ENCODE measurements at regions not wholly inside any gene's neighbourhood (a gene's known extent, or its start where the extent isn't known, plus 50 kb on each side); places are given as distances from the start of the nearest gene placed in this dataset.

- H3K27ac Mint-ChIP-seq = no peak overlapping the region
Observed at GRCh38 chr4:138912704-138913340, 102.8 kb upstream of the NOCT start.

GRCh38 chr4:138911909-138912703, 103.5 kb upstream of the NOCT start:
- DNase-seq = no peak
- Mint-ChIP-seq H3K4me3 (no peak overlapping the region), H3K27me3 (ENCODE audit: low read depth, poor library complexity) (peaks cover 4% of the 10 kb centered on the region), H3K9me3 (no peaks in the 10 kb centered on the region), H3K36me3 (ENCODE audit: low read depth) (no peaks in the 10 kb centered on the region), H3K27ac (peak overlapping the region; percentile 53), H3K4me1 (peaks cover 53% of the 10 kb centered on the region)
- TF ChIP-seq, protein P1, sequence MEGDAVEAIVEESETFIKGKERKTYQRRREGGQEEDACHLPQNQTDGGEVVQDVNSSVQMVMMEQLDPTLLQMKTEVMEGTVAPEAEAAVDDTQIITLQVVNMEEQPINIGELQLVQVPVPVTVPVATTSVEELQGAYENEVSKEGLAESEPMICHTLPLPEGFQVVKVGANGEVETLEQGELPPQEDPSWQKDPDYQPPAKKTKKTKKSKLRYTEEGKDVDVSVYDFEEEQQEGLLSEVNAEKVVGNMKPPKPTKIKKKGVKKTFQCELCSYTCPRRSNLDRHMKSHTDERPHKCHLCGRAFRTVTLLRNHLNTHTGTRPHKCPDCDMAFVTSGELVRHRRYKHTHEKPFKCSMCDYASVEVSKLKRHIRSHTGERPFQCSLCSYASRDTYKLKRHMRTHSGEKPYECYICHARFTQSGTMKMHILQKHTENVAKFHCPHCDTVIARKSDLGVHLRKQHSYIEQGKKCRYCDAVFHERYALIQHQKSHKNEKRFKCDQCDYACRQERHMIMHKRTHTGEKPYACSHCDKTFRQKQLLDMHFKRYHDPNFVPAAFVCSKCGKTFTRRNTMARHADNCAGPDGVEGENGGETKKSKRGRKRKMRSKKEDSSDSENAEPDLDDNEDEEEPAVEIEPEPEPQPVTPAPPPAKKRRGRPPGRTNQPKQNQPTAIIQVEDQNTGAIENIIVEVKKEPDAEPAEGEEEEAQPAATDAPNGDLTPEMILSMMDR (IDR thresholded peaks at IDR 0.05) = no peak

More at GRCh38 chr4:138912704-138913340, 102.8 kb upstream of the NOCT start:
- no peak overlapping the region for H3K4me3 Mint-ChIP-seq
- H3K27me3 Mint-ChIP-seq (ENCODE audit: low read depth, poor library complexity) = peaks cover 4% of the 10 kb centered on the region
- no peaks in the 10 kb centered on the region for H3K9me3 Mint-ChIP-seq
- no peaks in the 10 kb centered on the region for H3K36me3 Mint-ChIP-seq (ENCODE audit: low read depth)
- TF ChIP-seq, protein P1 (IDR thresholded peaks at IDR 0.05) = no peak
- no peak for DNase-seq
- peaks cover 57% of the 10 kb centered on the region for H3K4me1 Mint-ChIP-seq

DNA sequence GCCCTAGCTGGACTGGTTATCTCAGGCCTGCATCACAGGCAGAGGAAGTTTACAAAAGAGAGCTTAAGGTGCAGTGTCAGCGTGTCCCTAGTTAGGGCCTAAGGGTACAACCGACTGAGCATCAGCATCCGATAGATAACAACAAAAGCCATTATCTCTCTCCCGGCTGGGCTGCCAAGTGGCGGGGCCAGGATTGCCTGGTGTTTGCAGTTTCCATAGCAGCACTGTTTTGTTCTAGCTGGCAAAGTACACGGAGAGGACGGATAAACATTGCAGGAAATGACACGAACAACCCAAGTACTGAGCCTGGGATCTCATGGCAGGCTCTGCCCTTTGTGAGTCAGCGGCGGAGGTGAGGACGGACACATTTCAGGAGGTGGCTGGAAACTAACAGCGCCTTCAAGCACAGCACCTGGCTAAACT, 104.7 kb upstream of the NOCT start:
- H3K27ac Mint-ChIP-seq = peak overlapping the region; percentile 91
- DNase-seq = peak; percentile 10
- H3K36me3 Mint-ChIP-seq (ENCODE audit: low read depth) = no peaks in the 10 kb centered on the region
- H3K27me3 Mint-ChIP-seq (ENCODE audit: low read depth, poor library complexity) = peaks cover 4% of the 10 kb centered on the region
- TF ChIP-seq, protein P1 (IDR thresholded peaks at IDR 0.05) = no peak
- no peak overlapping the region for H3K4me3 Mint-ChIP-seq
- H3K9me3 Mint-ChIP-seq = peaks cover under 1% of the 10 kb centered on the region
- peaks cover 43% of the 10 kb centered on the region for H3K4me1 Mint-ChIP-seq

- H3K27me3 Mint-ChIP-seq (ENCODE audit: low read depth, poor library complexity) = peaks cover 4% of the 10 kb centered on the region
- peak overlapping the region; percentile 91 for H3K27ac Mint-ChIP-seq
- peaks cover 40% of the 10 kb centered on the region for H3K4me1 Mint-ChIP-seq
Observed at GRCh38 chr4:138910195-138910913, 105.2 kb upstream of the NOCT start.

GRCh38 chr4:138909587-138909986, 106.0 kb upstream of the NOCT start:
- TF ChIP-seq, protein P1 (IDR thresholded peaks at IDR 0.05) = no peak
- Mint-ChIP-seq H3K27ac (peak overlapping the region; percentile 7), H3K9me3 (peaks cover 8% of the 10 kb centered on the region)

More at GRCh38 chr4:138910195-138910913, 105.2 kb upstream of the NOCT start:
- H3K4me3 Mint-ChIP-seq = peak overlapping the region; percentile 12
- TF ChIP-seq, protein P1 (IDR thresholded peaks at IDR 0.05) = no peak
- no peak for DNase-seq
- H3K36me3 Mint-ChIP-seq (ENCODE audit: low read depth) = no peaks in the 10 kb centered on the region
- peaks cover 6% of the 10 kb centered on the region for H3K9me3 Mint-ChIP-seq

More at GRCh38 chr4:138909587-138909986, 106.0 kb upstream of the NOCT start:
- H3K27me3 Mint-ChIP-seq (ENCODE audit: low read depth, poor library complexity) = peaks cover 4% of the 10 kb centered on the region
- peaks cover 36% of the 10 kb centered on the region for H3K4me1 Mint-ChIP-seq
- no peaks in the 10 kb centered on the region for H3K36me3 Mint-ChIP-seq (ENCODE audit: low read depth)
- H3K4me3 Mint-ChIP-seq = no peak overlapping the region
- no peak for DNase-seq

Measured in nephron progenitor cell (in vitro differentiated cells).